GM12801 (cell line): ENCODE measurements at regions not wholly inside any gene's neighbourhood (a gene's known extent, or its start where the extent isn't known, plus 50 kb on each side); places are given as distances from the start of the nearest gene placed in this dataset.

Experiments used
- TF ChIP-seq, protein P1 (sequence below): IDR thresholded peaks from one replicate; pipeline ENCODE4 v1.5.1; 2011; ENCODE audit warnings: control low read depth; ENCODE audit not compliant: insufficient read length; ENCODE audit errors: extremely low read depth

DNA sequence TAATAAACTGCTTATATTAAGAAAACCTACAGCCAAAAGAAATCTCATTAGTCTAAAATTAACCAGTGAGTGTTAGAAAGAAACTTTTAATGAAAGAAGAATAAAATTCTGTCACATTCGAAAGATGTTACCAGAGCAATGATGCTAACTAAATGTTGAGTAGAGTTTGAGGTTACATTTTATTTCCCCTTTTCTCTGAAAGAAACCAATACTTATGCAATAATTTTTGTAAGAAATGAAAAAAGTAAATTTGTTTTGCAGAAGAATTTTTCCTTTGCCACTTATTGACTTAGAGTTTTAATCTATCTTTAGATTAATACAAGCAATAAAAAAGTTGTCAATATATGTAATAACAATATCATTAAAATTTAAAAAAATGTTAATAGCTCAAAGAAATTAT is 574.0 kb upstream of the GALNTL6 start:
- TF ChIP-seq, protein P1, sequence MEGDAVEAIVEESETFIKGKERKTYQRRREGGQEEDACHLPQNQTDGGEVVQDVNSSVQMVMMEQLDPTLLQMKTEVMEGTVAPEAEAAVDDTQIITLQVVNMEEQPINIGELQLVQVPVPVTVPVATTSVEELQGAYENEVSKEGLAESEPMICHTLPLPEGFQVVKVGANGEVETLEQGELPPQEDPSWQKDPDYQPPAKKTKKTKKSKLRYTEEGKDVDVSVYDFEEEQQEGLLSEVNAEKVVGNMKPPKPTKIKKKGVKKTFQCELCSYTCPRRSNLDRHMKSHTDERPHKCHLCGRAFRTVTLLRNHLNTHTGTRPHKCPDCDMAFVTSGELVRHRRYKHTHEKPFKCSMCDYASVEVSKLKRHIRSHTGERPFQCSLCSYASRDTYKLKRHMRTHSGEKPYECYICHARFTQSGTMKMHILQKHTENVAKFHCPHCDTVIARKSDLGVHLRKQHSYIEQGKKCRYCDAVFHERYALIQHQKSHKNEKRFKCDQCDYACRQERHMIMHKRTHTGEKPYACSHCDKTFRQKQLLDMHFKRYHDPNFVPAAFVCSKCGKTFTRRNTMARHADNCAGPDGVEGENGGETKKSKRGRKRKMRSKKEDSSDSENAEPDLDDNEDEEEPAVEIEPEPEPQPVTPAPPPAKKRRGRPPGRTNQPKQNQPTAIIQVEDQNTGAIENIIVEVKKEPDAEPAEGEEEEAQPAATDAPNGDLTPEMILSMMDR: no peak

DNA sequence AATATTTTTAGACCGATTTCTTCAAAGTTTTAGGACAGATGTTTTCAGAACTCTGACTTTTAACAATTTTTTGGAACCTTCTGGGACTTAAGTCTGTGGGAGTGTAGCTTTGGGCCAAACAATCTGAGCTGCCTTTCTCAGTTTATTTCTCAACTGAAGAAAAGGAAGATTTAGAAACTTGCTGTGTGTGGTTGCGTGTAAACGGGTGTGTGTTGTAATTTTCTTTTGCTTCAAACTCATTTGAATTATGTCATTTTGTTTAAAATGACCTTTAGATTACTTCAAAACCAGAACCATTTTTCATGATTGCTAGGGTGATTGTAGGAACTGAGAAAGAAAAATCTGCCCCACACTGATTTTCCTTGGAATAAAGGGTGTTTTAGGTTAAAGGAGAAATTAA is 577.7 kb upstream of the GALNTL6 start:
- TF ChIP-seq, protein P1: no peak

DNA sequence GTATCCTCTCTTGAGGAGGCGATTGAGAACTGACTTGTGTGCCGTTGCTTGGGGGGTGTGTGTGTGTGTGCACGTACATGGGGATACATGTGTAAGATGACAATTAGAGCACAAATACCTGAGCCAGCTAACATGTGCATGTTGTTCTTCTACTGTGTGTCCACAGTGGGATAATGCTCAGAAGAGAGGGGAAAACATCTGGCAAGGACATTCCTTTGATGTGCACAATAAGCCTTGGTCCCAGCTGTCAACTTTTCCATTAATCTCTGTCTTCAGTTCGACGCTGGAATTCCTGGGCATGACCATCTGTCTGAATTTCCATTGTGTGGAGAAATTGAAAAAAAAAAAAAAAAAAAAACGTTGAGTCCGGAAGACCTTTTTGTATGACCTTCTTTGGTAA is 592.0 kb upstream of the GALNTL6 start:
- TF ChIP-seq, protein P1: no peak

DNA sequence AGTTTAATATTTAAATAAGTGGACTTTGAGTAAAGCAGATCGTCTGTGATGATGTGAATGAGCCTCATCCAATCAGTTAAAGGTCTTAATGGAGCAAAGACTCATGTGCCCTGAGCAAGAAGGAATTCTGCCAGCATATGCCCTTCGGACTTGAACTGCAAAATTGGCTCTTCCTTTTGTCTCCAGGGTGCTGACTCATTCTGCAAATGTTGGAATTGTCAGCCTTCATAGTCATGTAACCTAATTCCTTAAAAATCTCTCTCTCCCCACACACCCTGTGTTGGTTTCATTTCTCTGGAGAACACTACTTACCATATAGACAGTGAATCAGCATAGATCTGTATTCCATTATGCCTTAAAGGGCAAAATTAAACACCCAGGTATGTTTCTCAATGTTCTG is 609.8 kb upstream of the GALNTL6 start:
- TF ChIP-seq, protein P1: no peak

DNA sequence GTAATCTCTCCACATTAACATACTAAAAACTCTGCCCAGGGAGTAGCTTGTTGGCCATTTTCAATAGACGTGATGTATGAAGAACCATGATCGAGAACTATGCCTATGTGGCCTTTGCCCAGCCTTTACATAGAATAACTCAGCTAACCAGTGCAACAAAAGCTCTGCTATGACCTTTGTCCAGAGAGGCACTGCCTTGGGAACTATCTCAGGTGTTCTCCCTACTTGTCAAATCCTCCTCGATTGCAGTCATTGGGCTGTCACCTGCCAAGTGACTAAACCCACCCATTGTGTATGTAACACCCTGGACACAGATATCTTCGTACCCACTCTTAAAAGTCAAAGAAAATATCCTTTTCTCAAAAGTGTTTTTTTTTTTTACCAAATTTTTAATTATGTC is 610.3 kb upstream of the GALNTL6 start:
- TF ChIP-seq, protein P1: no peak

DNA sequence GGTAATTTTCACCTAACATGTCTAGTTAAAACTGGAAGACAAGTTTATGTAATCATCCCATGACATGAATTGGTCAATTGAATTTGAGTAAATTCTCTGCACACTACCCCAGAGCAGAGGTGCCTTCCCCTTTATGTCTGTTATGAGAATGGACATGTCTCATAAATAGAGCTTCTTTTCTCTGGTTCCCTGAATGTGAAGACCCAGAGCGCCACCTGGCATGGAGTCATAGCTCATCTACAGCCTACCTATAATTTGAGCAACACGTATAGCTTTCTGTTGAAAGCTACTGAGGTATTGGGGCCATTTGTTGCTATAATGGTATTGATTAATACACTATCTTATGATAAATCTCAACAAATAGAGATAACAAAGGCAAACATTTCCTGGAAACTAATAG is 626.5 kb upstream of the GALNTL6 start:
- TF ChIP-seq, protein P1: no peak

DNA sequence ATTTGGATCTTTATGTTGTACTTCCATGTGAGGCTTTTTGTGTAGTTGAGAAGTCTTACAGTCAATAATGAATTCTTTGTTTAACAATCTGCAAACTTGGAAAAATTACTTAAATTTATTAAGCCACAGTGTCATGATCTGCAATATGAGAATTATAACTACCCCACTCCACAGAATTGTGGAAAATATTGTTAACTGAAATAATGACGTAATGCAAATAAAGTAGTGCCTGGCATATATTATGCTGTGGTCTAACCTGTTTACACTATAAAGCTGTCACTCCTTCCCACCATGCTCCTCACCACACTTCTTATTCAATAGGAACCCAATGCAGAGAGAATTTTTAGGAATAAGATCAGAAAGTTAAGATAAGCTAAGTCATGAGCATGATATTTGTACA is 632.1 kb upstream of the GALNTL6 start:
- TF ChIP-seq, protein P1: no peak

DNA sequence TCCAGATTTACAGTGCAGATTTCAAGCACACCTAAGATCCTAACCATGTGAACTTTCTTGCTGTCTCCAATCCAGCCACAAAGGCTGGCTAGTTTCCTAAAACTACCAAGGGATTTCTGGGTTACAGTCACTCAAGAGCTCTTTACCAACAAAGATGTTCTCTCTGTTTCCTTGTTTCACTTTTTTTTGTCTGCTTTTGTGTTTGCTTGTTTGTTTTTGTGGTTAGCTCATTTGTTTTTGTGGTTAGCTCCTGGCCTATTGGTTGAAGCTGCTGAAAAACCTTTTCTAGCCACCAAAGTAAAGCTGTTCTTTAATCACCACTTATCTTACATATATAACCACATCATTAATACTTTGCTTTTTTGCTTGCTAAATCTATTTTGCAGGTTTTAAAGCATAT is 642.5 kb upstream of the GALNTL6 start:
- TF ChIP-seq, protein P1: no peak
